Lower lobe of right lung (tissue), 2 donors: ENCODE measurements at regions not wholly inside any gene's neighbourhood (a gene's known extent, or its start where the extent isn't known, plus 50 kb on each side); places are given as distances from the start of the nearest gene placed in this dataset.

Experiments used
- ATAC-seq, 2 donors: fragments of 200-7000 bp; cut with Tn5 transposase; one replicate each; pipeline ENCODE4 v1.9.1; 2020 to 2022; ENCODE audit warnings: mild to moderate bottlenecking in 2 of 2, moderate library complexity in 2 of 2
- DNase-seq: peaks from one replicate; pipeline ENCODE4 v3.0.0-alpha.2; 2020
- H3K27ac ChIP-seq: fragments of 200-600 bp; one replicate; pipeline ENCODE4 v1.8.0; 2022
- H3K27me3 ChIP-seq: fragments of 200-600 bp; one replicate; pipeline ENCODE4 v1.8.0; 2022; ENCODE audit warnings: low read depth
- H3K36me3 ChIP-seq: fragments of 200-600 bp; one replicate; pipeline ENCODE4 v1.8.0; 2022; ENCODE audit warnings: mild to moderate bottlenecking
- H3K4me1 ChIP-seq: fragments of 200-600 bp; one replicate; pipeline ENCODE4 v1.8.0; 2022
- H3K4me3 ChIP-seq: fragments of 200-600 bp; one replicate; pipeline ENCODE4 v1.8.0; 2022; ENCODE audit warnings: mild to moderate bottlenecking
- H3K9me3 ChIP-seq: fragments of 200-600 bp; one replicate; pipeline ENCODE4 v1.8.0; 2022
- intact Hi-C: fragments of 100-400 bp; cut with DNase I; formaldehyde crosslinking; loops from one replicate; pipeline ENCODE4 v1.11.0; 2022
- TF ChIP-seq, protein P1 (sequence below): fragments of 200-600 bp; IDR thresholded peaks from one replicate; pipeline ENCODE4 v1.8.0; 2022; ENCODE audit warnings: antibody characterized with exemption, mild to moderate bottlenecking
- donor health status: DM: no; HTN: yes; CAD: no; lungs with severe emphysema.

DNA sequence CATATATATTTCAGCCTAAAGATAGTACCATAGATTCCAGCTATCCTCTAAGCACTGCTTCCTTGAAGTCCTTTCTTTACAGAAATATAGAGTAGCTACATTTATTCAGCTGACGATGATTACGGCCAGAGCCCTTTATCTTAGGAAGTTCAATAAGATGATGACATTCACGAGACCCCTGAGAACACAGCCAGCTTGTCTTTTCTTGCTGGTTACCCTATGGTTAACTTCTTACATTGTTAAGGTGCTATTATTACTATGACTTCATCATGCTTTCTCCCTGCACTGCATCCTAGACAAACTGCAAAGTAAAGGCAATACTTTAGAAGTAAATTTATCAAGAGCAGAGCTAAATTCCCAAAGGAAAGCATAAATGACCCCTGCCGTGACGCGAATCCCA lies 214.4 kb upstream of the LRFN5 start:
- Histone ChIP-seq H3K27ac (no peak overlapping the region), H3K36me3 (no peaks in the 10 kb centered on the region), H3K9me3 (no peaks in the 10 kb centered on the region), H3K27me3 (no peaks in the 10 kb centered on the region), H3K4me1 (no peaks in the 10 kb centered on the region), H3K4me3 (no peak overlapping the region)
- TF ChIP-seq, protein P1, sequence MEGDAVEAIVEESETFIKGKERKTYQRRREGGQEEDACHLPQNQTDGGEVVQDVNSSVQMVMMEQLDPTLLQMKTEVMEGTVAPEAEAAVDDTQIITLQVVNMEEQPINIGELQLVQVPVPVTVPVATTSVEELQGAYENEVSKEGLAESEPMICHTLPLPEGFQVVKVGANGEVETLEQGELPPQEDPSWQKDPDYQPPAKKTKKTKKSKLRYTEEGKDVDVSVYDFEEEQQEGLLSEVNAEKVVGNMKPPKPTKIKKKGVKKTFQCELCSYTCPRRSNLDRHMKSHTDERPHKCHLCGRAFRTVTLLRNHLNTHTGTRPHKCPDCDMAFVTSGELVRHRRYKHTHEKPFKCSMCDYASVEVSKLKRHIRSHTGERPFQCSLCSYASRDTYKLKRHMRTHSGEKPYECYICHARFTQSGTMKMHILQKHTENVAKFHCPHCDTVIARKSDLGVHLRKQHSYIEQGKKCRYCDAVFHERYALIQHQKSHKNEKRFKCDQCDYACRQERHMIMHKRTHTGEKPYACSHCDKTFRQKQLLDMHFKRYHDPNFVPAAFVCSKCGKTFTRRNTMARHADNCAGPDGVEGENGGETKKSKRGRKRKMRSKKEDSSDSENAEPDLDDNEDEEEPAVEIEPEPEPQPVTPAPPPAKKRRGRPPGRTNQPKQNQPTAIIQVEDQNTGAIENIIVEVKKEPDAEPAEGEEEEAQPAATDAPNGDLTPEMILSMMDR: no peak
- no peak for DNase-seq
- intact Hi-C loops: no loop called here
- no peak for ATAC-seq

DNA sequence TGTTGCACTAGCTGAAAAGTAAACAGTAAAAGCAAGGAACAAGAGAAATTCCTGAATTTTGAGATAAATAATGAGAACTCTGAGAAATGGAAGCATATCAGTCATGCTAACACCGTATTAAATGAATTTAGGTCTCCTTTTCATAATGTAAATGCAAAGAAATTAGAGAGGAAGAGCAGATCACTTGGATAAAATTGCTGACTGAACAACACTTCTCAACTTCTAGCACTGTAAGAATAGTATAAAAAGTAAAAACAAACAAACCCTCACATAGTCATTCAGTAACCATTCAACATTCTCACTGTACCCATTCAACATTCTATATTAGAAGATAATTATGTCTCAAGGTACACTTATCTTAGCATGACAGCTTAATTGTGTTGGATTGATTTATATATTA lies 217.3 kb upstream of the LRFN5 start:
- Histone ChIP-seq H3K27me3 (no peaks in the 10 kb centered on the region), H3K9me3 (no peaks in the 10 kb centered on the region), H3K27ac (no peak overlapping the region), H3K4me3 (no peak overlapping the region), H3K36me3 (no peaks in the 10 kb centered on the region), H3K4me1 (no peaks in the 10 kb centered on the region)
- DNase-seq (no peak), ATAC-seq (no peak)
- intact Hi-C loops: no loop called here
- TF ChIP-seq, protein P1: no peak

DNA sequence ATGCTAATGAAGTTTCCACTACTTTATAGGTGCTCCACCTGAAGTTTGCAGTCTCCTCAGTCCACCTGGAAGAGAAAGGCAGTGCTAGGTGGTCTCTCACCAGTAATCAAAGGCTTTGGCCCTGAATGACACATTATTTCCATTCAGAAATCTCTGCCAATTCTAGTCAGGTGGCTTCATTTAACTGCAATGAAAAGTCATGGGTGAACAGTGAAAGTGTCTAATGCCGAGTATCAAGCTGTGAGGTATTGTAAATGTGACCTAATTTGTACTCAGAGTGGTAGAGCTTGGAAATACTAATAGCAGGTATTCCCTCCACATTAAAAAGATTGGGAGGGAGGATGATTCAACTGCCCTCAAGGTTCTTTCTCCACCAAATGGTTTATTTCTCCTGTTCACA lies 220.9 kb upstream of the LRFN5 start:
- H3K36me3 ChIP-seq: no peaks in the 10 kb centered on the region

DNA sequence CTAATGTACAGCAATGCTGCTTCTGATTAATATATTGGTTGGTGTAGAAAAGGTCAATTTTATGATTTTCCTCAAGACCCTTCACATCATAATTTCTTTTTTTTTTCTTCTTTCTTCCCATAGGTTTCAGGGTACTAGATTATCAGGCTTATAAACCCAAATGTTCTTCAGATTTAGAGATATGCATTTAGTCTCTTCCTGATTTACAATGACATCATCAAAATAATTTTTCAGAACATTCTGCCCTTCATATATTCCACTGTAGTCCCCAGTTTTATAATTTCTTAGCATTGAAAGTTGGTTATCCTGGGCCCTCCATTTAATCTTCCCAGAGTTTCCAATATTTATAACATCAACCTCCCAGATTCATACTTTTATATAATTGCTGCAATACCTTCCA lies 226.7 kb upstream of the LRFN5 start:
- Histone ChIP-seq H3K36me3 (no peaks in the 10 kb centered on the region), H3K27ac (no peak overlapping the region), H3K4me1 (no peaks in the 10 kb centered on the region), H3K4me3 (no peak overlapping the region), H3K9me3 (no peaks in the 10 kb centered on the region), H3K27me3 (no peaks in the 10 kb centered on the region)
- TF ChIP-seq, protein P1: no peak
- ATAC-seq (no peak), DNase-seq (no peak)
- intact Hi-C loops: no loop called here

More for the DNA sequence above, 220.9 kb upstream of the LRFN5 start:
- ATAC-seq: no peak
- H3K27me3 ChIP-seq: no peaks in the 10 kb centered on the region
- H3K4me1 ChIP-seq: no peaks in the 10 kb centered on the region
- intact Hi-C loops: no loop called here
- no peak for DNase-seq
- H3K27ac ChIP-seq: no peak overlapping the region
- H3K4me3 ChIP-seq: no peak overlapping the region
- H3K9me3 ChIP-seq: no peaks in the 10 kb centered on the region
- TF ChIP-seq, protein P1: no peak

DNA sequence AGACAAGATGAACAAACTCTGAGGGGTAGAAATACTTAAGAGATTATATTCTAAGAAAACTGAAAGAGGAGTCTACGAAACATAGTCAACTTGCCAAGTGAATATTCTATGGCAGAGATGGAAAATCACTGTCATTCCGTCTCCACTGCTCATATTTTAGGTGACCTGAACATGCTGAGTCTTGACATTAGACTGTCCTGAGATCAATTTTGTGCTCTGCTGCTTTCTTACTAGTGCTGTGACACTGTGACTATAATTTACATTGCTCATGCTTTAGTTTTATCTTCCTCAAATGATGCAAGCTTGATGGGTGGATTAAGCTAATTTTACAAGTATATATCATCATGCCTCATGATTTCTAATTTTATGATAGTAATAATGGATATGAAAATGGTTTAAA lies 228.2 kb upstream of the LRFN5 start:
- no peak for ATAC-seq
- H3K27ac ChIP-seq: no peak overlapping the region
- no peaks in the 10 kb centered on the region for H3K36me3 ChIP-seq
- H3K27me3 ChIP-seq: no peaks in the 10 kb centered on the region
- TF ChIP-seq, protein P1: no peak
- no peak overlapping the region for H3K4me3 ChIP-seq
- no peaks in the 10 kb centered on the region for H3K4me1 ChIP-seq
- DNase-seq: no peak
- intact Hi-C loops: no loop called here
- H3K9me3 ChIP-seq: no peaks in the 10 kb centered on the region

DNA sequence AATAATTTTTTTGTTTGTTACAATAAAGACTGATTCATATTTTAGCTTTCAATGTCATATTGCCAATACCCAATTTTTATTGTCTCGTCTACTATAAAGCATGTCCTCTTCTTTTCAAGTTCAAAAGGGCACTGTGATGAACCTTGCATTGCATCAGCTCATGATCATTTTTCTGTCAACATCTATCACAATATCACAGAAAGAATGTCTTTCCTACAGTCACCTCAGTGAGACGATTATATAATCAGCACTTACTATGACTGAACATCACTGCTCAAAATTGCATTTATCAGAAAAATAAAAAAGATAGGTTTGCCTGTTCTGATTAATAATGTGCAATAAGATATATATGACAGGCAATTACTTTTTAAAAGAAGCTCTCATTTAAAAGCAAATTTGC lies 228.7 kb upstream of the LRFN5 start:
- no peak for DNase-seq
- ATAC-seq: no peak
- intact Hi-C loops: no loop called here
- TF ChIP-seq, protein P1: no peak
- H3K4me1 ChIP-seq: no peaks in the 10 kb centered on the region
- no peak overlapping the region for H3K27ac ChIP-seq
- H3K36me3 ChIP-seq: no peaks in the 10 kb centered on the region
- H3K4me3 ChIP-seq: no peak overlapping the region
- H3K9me3 ChIP-seq: no peaks in the 10 kb centered on the region
- no peaks in the 10 kb centered on the region for H3K27me3 ChIP-seq
